Putamen (tissue), 1 donor: ENCODE measurements at regions not wholly inside any gene's neighbourhood (a gene's known extent, or its start where the extent isn't known, plus 50 kb on each side); places are given as distances from the start of the nearest gene placed in this dataset.
"Not testable (repeated sequence)": the region's sequence is repeated elsewhere in the genome, so short reads cannot be mapped to it uniquely, and the experiment has no call there.

Experiments
- DNase-seq: peaks from one replicate; pipeline ENCODE4 v3.0.0-alpha.2; 2016; ENCODE audit warnings: low spot score

- no peak for DNase-seq
Observed at GRCh38 chr1:99062192-99062591, 57.5 kb upstream of the PLPPR5 start.

GRCh38 chr1:99069146-99069545 lies 64.5 kb upstream of the PLPPR5 start:
- no peak for DNase-seq

- not testable (repeated sequence) for DNase-seq
Observed at GRCh38 chr1:99078529-99078928, 73.9 kb upstream of the PLPPR5 start.

- no peak for DNase-seq
Observed at GRCh38 chr1:99082366-99082765, 77.7 kb upstream of the PLPPR5 start.

GRCh38 chr1:99083338-99083737 lies 78.7 kb upstream of the PLPPR5 start:
- no peak for DNase-seq

- no peak for DNase-seq
Observed at GRCh38 chr1:99084562-99084961, 79.9 kb upstream of the PLPPR5 start.

- no peak for DNase-seq
Observed at GRCh38 chr1:99086057-99086456, 81.4 kb upstream of the PLPPR5 start.

GRCh38 chr1:99098589-99098988 lies 93.9 kb upstream of the PLPPR5 start:
- DNase-seq = no peak

- no peak for DNase-seq
Observed at GRCh38 chr1:99106274-99106673, 101.6 kb upstream of the PLPPR5 start.

GRCh38 chr1:99107680-99108079 lies 103.0 kb upstream of the PLPPR5 start:
- no peak for DNase-seq

GRCh38 chr1:99110140-99111041 lies 105.7 kb upstream of the PLPPR5 start:
- no peak for DNase-seq

- DNase-seq = no peak
Observed at GRCh38 chr1:99115231-99115630, 110.6 kb upstream of the PLPPR5 start.

GRCh38 chr1:99119188-99119587 lies 114.5 kb upstream of the PLPPR5 start:
- no peak for DNase-seq

- DNase-seq = no peak
Observed at GRCh38 chr1:99122039-99122438, 117.4 kb upstream of the PLPPR5 start.

GRCh38 chr1:99123936-99124335 lies 119.3 kb upstream of the PLPPR5 start:
- no peak for DNase-seq

GRCh38 chr1:99131546-99131945 lies 126.9 kb upstream of the PLPPR5 start:
- no peak for DNase-seq

- DNase-seq = no peak
Observed at GRCh38 chr1:99133756-99134500, 129.3 kb upstream of the PLPPR5 start.

GRCh38 chr1:99137554-99138206 lies 126.6 kb upstream of the PLPPR4 start:
- DNase-seq = no peak

GRCh38 chr1:99139876-99140275 lies 124.4 kb upstream of the PLPPR4 start:
- no peak for DNase-seq

- DNase-seq = no peak
Observed at GRCh38 chr1:99146129-99146848, 118.0 kb upstream of the PLPPR4 start.

- DNase-seq = no peak
Observed at GRCh38 chr1:99149952-99150351, 114.3 kb upstream of the PLPPR4 start.

- DNase-seq = no peak
Observed at GRCh38 chr1:99152132-99152531, 112.2 kb upstream of the PLPPR4 start.
